GM19455 (cell line): ENCODE measurements at regions not wholly inside any gene's neighbourhood (a gene's known extent, or its start where the extent isn't known, plus 50 kb on each side); places are given as distances from the start of the nearest gene placed in this dataset.

ENCODE experiments used
- ATAC-seq: cut with Tn5 transposase; IDR thresholded peaks from one replicate; pipeline ENCODE4 v1.9.1; 2021; ENCODE audit not compliant: unreplicated experiment

DNA sequence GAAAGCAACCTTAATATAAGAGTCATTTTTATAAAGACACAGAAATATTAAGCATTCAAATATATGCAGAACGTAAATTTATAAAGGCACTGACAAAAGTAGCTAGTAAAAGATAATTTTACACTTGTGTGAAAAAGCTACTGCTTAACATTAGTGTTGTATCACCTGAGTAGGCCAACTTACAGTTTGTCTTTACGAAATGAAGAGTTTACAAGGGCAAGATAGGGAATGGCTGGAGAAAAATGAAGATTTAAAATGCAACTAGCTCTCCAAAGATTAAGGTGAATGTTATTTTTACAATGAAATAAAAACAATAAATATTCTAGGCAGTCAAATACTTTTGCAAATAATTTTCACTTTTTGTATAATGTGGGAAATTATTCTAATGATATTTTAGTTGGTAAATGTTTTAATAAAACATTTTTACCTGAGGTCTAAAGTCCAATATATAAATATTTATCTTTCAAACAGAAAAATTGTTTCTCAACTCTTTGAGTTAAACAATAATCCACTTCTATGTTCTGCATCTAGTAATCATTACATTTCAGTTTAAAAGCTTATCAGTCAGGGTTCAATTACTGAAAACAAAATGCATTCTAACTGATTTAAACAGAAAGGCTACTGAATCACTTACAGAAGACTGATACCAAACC, 382.6 kb downstream of the IPMK start:
- ATAC-seq: no peak

DNA sequence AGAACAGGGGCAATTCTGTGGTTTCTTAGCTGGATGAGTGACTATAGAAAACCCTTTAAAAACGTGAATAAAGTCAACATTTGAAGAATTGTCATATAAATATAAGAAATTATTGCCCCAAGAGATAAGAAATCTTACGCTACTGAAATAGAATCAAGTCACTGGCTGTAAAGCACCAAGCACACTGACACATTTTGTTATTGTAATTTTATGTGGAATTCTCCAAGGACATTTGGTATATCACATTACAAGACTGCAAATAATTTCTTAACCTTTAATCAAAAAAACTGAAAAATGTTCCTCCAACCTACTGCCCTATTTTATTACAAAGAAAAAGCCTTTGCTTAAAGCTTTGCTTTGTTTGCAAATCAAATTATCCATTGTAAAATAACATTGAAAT, 383.3 kb downstream of the IPMK start:
- ATAC-seq: no peak

DNA sequence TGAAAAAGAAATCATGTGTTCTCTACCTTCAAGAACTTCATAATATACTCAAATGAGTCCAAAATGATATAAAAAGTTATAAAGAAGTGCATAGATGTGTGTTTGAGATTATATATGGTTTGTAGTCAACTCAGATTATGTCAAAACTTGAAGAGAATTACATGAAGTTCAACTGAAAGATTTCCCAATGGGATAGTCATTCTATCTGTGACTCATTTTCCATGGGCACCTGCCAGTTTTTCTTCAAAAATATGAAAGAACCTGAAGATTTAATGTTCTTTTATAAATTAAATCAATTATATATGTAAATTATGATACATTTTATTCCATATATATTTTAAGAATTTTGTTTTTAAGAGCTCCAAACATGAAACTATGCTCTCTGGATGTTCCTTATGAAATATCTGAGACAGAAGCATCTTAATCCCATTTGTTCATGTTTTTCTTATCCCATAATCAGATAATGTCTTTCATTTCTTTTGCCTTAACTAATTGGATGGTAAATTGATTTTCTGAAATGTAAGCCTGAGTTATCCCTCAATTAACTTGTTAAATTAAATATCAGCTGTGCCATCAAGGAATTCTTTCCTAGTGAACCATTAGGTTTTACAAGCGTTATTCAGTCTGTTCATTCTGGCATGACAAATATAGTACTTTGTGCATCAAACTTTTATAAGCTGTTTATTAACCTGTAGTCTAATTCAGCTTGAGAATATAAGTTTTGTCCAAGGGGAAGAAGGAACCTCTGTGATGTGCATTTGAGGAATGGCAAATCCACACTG, 387.1 kb downstream of the IPMK start:
- ATAC-seq: no peak

DNA sequence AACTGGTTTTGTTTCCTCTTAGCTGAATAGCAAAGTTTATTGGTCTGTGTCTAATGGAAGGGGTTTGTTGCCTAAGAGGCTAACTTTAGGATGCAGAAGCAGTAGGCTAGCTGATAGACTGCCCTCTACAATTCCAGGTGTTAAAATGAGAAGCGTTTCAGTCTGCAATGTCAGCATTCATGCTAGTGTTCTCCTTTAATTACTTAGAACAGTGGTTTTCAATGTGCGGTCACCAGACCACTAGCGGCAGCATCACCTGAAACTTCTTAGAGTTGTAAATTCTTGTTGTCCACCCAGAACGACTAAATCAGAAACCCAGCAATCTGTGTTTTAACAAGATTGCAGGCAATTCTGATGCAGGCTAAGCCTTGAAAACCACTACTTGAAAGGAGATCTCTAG, 392.9 kb downstream of the IPMK start:
- ATAC-seq: no peak

DNA sequence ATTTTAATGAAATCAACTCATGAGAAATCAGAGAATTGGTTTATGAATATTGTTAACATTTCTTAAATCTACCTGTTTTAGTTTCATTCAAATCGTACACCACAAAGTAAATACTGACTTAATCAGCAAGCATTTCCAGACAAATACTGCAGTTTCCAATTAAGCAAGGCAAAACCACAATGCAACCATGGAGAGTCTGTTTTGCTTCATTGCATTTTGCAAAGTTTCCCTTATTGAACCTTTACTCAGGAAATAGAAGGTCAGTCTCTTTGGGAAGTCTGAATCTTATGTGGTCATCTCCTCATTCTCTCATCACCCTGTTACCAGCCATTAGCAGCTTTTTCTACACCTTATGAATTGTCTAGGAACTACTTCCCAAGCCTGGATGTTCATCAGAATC, 400.5 kb downstream of the IPMK start:
- ATAC-seq: no peak

DNA sequence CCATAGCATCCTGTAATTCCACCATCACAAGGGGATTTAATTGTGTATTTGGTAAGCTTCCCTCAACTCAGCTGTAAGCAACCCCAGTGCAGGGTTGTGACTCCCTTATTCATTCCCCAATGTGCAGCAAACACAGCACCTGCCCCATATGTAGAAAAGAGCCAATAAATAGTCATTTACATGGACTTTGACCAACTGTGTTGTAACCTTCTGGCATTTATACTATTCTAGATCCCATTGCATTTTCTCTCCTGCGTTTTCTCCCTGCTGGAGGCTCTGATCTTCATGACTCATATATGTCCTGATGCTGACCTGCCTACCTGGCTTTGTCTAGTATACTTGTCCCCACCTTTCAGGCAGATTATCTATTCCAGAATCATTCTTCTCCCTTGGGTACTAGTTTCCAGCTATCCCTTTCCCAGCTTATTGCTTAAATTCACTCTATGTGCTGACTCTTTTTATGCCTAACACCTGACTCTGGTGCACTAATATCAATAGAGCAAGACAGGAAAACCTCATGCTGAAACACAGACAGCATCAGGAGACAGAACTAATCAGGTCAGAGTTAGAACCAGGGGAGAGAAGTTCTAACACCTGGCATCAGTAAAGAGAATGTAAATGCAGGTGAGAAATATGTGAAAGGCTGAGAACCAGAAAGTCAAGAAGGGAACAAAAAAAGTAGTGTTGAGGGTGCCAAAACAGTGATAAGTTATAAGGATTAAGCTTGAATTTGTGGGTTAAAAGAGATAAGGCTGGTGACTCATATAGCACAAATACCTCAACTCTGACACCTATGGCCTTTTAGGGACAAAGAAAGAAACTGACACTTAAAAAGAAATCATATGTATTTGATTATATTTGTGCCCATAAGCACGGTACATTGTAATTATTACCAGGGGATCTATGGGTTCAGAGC, 402.7 kb downstream of the IPMK start:
- no peak for ATAC-seq

DNA sequence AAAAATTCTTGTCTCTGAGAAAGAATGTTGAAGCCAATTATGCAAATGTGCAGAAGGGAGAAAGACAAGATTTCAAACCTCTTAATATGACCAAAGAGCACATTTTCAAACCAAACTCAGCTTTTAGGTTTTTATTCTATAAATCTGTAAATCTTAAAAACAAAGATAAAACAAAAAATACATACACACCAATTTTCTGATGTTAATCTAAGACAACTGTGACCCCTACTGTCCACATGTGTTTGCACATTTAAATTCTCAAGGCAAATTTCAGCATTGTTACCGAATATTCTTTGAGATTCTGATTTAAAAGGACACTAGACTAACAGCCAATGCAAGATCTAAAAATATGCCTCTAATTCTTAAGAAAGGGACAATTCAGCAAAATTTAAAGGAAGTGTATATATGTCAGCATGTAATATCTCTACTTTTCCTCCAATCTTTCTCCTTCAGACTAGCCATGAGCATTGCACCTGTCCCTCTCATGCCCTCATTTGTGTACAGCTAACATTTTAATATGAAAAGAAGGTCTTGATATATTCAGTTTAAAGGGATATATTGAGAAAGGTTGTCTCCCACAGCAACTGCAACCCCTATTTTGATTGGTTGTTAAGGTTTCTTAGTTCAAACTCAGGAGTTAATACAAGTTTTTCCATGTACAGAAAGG, 417.9 kb downstream of the IPMK start:
- no peak for ATAC-seq

DNA sequence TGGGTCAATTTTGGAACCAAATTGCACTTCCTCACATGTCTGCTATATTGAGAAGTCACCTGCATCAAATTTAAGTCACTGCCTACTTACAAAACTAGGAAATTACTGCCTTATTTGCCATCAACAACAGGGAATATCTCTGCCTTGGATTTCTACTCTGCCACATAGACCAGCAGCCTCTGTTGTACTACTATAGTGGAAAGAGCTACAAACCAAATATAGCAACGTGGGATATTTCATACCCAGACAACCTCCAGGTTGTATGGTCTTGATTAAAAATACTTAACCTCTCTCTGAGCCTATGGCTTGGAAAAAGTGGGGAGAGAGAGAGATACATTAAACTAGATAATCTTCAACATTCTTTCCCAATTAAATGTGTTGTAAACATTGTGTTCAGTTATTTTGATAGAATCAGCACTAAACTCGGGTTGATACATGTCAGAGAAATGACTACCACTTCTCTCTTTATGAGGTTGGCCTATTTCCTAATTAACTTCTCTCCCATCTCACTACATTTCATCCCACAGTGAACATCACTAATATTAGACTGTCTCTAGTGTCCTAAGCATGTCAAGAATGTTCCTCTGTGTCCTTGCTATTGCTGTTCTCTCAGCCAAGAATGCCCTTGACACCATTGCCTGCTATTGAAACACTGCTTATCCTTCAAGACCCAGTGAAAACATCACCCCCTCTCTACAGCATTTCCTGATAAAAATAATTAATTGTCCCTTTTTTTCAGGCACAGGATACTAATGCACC, 421.2 kb downstream of the IPMK start:
- no peak for ATAC-seq

DNA sequence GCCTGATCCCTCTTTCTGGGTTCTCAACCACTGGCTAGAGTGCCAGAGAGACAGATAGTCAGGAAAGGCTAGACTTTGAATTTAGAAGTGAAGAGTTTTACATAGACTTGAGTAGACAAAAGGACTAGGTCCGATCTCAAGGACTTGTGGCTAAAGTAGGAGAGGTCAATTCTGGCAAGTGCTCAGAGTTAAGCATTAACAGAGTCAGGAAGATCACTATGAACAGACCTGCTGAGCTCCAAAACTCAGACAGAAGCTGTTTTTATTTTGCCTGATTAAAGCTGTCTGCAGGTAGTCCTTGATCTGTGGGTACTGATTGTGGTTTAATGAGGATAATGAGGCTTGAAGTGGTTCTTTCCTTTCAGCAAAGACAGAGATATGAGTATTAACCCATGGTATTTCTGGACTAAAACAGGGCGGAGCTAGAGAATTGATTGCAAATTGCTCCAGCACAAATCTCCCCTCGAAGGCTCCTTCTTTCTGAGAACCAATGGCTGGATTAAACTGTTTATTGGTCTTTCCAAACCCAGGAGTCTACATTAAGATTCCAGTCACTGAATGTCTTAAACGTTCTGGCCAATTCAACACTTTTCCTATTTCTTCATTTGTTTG, 423.2 kb downstream of the IPMK start:
- no peak for ATAC-seq

DNA sequence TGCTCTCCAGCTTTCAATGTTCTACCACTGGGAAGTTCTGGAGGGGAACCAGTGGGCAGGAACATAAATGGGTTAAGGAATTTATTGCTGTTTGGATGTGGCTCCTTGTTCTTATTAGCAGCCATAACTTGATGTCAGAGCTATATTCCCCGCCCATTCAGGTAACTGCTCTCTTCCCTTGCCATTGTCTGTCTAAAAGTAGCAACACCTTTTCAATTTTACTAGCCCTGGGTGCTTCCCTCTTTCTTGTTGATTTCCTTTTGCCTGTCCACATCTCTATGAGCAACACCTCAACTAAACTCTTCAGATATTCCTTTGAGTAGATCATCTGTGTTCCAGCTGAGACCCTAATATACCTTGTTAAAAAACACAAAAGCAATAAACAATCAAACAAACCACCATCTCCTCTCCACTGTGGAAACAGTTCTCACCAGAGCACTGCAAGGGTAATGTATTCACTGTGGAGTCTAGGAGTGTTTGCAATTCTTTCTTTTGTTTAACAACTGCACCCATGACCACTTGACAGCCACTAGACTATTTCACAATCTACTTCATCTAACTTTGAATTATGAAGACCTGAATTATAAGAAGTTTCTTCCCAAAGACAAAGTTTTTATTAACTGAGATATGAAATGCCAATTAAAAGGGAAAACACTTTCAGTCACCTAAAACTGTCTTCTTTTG, 436.7 kb downstream of the IPMK start:
- no peak for ATAC-seq

DNA sequence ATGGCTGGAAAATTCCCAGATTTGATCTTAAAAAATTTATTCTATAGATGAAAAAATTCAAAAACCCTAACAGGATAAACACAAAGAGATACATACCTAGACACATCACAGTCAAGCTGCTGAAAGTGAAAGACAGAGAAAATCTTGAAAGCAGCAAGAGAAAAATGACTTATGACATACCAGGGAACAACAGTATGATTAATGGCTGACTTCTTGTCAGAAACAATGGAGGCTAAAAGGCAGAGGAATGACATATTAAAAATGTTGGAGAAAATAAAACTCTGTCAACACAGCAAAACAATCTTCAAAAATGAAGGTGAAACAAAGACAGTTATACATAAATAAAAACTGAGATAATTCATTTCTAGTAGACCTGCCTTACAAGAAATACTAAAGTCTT, 442.7 kb downstream of the IPMK start:
- ATAC-seq: no peak

DNA sequence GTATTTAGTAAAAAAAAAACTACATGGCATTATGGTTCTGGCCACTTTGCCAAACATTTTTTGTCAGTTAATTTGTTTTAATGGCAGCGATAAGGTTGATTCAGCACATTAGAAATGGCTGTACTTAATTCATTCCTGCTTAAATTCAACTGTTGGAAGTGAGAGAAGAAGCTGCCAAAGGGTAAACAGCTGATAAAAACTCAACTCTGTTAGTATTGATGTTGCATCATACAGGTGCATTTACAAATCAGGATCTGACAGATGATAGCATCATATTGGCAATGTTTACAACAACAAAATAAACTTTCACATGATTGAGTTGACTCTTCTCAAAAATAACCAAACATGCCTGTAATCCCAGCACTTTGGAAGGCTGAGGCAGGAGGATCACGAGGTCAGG, 444.3 kb downstream of the IPMK start:
- ATAC-seq: no peak

DNA sequence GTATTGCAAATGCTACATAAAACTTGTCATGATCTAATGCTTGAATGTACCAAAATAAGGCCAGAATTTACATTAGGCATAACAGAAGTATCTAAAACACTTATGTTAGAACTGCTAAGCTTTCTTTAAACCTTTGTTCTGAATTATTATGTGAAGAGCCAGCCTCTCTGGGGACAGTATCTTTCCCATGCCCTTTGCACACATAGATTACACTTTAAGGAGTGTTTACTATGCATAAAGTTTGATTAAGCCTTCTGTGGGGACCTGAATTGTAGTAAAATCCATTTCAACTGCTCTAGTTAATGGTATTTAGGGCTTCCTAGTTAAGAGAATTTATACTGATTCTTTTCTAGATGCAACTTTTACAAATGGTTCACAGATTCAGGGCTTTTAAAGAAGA, 444.7 kb downstream of the IPMK start:
- ATAC-seq: no peak

DNA sequence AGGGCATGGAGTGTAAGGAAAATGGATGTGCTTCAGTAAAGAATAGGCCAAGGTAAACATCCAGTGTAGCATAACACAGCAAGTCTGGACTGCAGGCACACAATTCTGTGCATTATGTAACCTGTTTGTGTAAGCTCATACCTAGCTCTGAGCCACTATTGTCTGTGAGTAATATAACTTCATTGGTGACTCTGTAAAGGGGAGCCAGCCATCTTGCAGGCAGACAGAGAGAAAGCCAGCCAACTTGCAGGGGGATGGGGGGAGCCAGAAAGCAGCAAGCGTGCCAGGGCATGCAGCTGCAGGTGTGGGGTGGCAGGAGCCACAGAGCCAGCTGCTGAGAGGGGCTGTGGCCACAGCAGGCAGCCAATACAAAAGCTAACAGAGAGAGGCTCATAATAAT, 449.2 kb downstream of the IPMK start:
- no peak for ATAC-seq

DNA sequence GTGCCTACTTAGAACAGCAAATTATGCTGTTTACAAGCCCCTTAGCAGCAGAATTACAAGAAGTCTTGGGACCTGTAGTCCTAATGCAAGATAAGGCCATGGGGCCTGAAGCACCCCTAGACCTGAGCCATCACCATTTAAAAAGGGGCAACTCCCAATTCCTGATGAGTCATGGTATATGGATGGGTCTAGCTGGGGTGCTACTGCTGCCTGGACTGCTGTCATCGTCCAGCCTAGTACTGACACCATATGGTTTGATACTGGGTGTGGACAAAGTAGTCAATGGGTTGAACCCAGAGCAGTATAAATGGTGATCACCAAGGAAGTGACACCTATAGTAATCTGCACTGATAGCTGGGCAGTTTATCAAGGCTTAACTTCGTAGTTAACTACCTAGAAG, 450.0 kb downstream of the IPMK start:
- no peak for ATAC-seq

DNA sequence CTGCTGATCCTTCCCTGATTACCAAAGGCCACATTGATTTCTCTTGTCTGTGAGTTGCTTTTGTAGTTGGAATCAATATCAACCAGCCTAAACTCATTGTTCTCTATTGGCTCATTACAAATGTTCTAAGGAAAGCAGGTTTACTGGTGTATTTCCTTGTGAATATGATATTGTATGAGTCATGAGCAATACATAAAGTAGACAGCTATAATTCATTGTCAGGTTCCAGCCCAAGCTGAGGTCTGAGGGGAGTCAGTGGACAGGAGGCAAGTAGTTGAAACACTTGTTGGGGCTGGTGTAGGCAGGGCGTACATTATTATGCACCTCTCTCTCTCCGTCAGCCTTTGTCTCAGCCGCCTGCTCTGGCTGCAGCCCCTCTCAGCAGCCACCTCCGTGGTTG, 451.7 kb downstream of the IPMK start:
- no peak for ATAC-seq

DNA sequence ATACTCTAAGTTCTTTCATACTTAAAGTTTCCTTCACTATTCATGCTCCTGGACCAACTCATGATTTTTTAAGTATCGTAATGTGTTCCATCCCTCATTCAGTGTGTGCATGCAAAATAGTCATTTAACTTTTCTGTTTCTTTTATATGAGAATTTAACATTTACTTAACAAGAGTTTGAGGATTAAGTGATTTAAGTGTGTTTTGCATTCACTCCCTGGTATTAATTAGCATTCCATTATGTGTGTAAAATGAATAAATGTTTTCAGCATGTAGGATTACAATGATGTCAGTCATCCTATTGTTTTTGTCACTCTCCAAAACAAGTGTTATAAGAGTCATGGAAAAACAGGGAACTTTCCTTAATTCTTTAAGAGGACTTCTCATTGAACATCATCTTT, 457.7 kb downstream of the IPMK start:
- ATAC-seq: no peak

DNA sequence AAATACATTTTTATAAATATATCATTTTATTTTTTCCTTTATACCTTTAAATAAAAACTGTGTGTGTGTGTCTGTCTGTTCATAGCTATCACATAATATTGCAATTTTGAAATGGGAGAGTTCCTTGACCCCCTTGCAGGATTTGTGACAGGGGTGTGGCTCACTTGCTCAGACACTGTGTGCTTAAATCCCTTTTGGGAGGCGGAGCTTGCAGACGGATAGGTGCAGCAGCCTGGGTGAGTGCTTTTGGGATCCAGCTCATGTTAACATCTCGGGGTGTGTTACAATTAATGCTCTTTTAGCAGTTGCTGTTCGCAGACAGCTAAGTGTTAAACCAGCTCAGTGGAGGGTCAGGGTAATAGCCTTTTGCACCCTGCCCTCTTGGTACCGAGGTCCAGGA, 459.8 kb downstream of the IPMK start:
- no peak for ATAC-seq

DNA sequence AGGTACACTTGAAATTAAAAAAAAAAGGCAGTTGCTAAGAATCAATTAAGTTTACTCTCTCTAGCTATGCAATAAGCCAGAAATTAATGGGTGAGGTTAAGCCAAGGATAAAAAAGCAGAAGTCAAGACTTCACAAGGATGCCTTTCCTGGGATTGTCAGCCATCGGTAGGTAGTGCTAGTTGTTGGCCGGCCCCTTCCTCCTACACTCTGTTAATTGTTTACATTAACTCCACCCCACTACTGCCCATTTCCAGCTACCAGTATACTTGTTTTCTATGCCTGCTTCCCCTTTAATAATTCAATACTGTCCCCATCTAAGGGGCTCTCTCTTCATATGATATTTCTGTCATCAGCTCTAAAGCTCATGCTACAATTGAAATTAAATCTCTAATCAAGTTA, 461.0 kb downstream of the IPMK start:
- no peak for ATAC-seq

DNA sequence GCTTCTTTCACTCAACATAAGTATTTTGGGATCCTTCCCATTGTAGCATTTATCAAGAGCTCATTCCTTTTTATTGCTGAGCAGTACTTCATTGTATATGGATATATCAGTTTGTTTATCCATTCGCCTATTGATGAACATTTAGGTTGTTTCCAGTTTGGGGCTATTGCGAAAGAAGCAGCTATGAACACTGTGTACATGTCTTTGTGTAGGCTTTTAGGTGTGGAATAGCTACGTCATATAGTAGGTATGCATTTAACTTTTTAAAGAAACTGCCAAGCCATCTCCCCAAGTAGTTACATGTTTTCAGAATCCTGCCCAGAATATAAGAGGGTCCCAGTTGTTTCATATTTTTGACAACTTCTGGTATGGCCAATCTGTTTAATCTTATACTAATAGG, 468.1 kb downstream of the IPMK start:
- no peak for ATAC-seq
